ENCODE measurements at regions not wholly inside any gene's neighbourhood (a gene's known extent, or its start where the extent isn't known, plus 50 kb on each side); places are given as distances from the start of the nearest gene placed in this dataset.
"Not testable (repeated sequence)": the region's sequence is repeated elsewhere in the genome, so short reads cannot be mapped to it uniquely, and the experiment has no call there.

GRCh38 chr14:71395151-71395604 lies 487.9 kb downstream of the PCNX1 start:
- H3K4me3 ChIP-seq (ENCODE audit: low read depth, low read length): no peak overlapping the region
- peak; percentile 24 for DNase-seq (ENCODE audit: low read depth)
- TF ChIP-seq, protein P1, sequence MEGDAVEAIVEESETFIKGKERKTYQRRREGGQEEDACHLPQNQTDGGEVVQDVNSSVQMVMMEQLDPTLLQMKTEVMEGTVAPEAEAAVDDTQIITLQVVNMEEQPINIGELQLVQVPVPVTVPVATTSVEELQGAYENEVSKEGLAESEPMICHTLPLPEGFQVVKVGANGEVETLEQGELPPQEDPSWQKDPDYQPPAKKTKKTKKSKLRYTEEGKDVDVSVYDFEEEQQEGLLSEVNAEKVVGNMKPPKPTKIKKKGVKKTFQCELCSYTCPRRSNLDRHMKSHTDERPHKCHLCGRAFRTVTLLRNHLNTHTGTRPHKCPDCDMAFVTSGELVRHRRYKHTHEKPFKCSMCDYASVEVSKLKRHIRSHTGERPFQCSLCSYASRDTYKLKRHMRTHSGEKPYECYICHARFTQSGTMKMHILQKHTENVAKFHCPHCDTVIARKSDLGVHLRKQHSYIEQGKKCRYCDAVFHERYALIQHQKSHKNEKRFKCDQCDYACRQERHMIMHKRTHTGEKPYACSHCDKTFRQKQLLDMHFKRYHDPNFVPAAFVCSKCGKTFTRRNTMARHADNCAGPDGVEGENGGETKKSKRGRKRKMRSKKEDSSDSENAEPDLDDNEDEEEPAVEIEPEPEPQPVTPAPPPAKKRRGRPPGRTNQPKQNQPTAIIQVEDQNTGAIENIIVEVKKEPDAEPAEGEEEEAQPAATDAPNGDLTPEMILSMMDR (IDR thresholded peaks at IDR 0.05; ENCODE audit: insufficient read depth, low read depth, low read length, missing control alignments): no peak

- no peak for DNase-seq (ENCODE audit: low read depth)
- no peak overlapping the region for H3K4me3 ChIP-seq (ENCODE audit: low read depth, low read length)
- TF ChIP-seq, protein P1 (IDR thresholded peaks at IDR 0.05; ENCODE audit: insufficient read depth, low read depth, low read length, missing control alignments): no peak
These were observed 488.4 kb downstream of the PCNX1 start for GRCh38 chr14:71395636-71396035.

GRCh38 chr14:71396050-71396677 lies 488.9 kb downstream of the PCNX1 start:
- TF ChIP-seq, protein P1 (IDR thresholded peaks at IDR 0.05; ENCODE audit: insufficient read depth, low read depth, low read length, missing control alignments): no peak
- no peak overlapping the region for H3K4me3 ChIP-seq (ENCODE audit: low read depth, low read length)
- DNase-seq (ENCODE audit: low read depth): no peak

DNA sequence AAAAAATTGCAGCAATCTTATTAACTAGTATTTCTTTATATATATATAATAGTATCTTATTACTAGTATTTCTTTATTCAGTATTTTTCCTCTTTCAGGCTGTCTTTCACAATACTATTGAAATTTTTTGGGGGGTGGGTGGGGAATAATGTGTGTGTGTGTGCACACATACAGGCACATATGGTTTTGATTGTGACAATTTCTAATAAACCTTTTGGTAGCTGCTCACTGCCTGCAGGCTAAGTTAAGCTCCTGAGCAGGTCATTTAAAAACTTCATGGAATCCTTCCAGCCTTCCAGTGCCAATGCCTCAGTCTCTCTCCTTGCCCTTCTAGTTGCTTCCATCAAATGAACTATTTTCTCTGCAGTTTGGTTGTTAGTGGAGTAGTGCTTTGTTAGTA lies 490.1 kb downstream of the PCNX1 start:
- H3K4me3 ChIP-seq (ENCODE audit: low read depth, low read length): no peak overlapping the region
- TF ChIP-seq, protein P1 (IDR thresholded peaks at IDR 0.05; ENCODE audit: insufficient read depth, low read depth, low read length, missing control alignments): no peak
- DNase-seq (ENCODE audit: low read depth): no peak

- peak; percentile 40 for DNase-seq (ENCODE audit: low read depth)
- TF ChIP-seq, protein P1 (IDR thresholded peaks at IDR 0.05; ENCODE audit: insufficient read depth, low read depth, low read length, missing control alignments): no peak
- no peak overlapping the region for H3K4me3 ChIP-seq (ENCODE audit: low read depth, low read length)
These were observed 491.2 kb downstream of the PCNX1 start for GRCh38 chr14:71398450-71398849.

GRCh38 chr14:71399057-71399487 lies 491.8 kb downstream of the PCNX1 start:
- peak; percentile 86 for DNase-seq (ENCODE audit: low read depth)
- no peak overlapping the region for H3K4me3 ChIP-seq (ENCODE audit: low read depth, low read length)
- TF ChIP-seq, protein P1 (IDR thresholded peaks at IDR 0.05; ENCODE audit: insufficient read depth, low read depth, low read length, missing control alignments): no peak

DNA sequence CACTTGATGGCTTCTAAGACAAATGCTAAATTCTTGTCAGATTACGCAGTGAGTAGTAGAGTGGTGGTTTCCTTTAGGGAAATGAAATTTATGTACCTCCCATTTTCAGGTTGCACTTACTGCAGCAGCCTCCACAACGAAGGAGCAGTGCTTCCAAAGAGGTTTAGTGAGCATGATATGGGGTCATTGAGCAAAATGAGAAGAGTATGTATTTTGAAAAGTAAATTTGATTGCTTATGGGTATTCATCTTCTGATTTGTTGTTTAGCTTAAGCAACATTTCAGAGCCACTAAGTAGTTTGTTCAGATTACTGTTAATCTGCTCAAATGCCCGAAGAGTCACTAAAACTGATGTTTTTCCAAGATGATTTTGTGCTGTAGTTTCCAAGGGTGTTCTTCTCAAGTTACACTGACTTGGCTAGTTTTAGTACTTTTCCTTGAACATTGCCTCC lies 493.6 kb downstream of the PCNX1 start:
- TF ChIP-seq, protein P1 (IDR thresholded peaks at IDR 0.05; ENCODE audit: insufficient read depth, low read depth, low read length, missing control alignments): no peak
- DNase-seq (ENCODE audit: low read depth): peak; percentile 69
- no peak overlapping the region for H3K4me3 ChIP-seq (ENCODE audit: low read depth, low read length)

DNA sequence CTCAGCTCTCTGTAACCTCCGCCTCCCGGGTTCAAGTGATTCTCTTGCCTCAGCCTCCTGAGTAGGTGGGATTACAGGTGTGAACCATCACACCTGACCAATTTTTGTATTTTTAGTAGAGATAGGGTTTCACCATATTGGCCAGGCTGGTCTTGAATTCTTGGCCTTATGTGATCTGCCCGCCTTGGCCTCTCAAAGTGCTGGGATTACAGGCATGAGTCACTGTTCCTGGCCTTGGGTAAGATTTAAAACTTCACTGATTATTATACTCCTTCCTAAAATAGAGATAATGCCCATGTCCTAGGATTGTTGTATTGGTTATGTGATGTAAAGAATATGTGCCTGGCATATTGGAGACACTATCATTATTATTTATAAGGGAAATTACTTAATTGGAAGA lies 495.2 kb downstream of the PCNX1 start:
- not testable (repeated sequence) for H3K4me3 ChIP-seq (ENCODE audit: low read depth, low read length); DNase-seq (ENCODE audit: low read depth)
